ENCODE measurements at regions not wholly inside any gene's neighbourhood (a gene's known extent, or its start where the extent isn't known, plus 50 kb on each side); places are given as distances from the start of the nearest gene placed in this dataset.

GRCh38 chr13:39250440-39250839 is 212.2 kb downstream of the NHLRC3 start:
- no peak overlapping the region for H3K27ac Mint-ChIP-seq
- no peaks in the 10 kb centered on the region for H3K36me3 Mint-ChIP-seq
- H3K4me3 Mint-ChIP-seq = no peak overlapping the region

DNA sequence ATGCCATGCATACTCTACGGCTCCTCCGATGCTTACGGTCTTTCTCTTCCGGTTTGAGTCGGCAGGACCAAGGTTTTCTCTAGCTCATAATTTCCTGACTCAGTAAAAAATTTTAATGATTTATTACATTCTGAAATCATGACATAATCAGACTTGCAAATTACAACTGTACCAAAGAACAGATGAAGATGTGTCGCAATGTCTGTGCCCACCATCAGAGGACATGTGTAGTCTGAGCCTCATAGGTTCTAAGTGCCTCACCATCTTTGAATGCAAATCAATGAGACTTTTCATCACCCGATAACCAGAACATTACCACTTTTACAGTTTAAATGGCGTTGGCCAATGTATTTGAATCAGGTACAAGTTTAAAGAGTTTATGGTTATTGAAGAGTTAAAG is 213.1 kb downstream of the NHLRC3 start:
- H3K4me3 Mint-ChIP-seq = no peak overlapping the region
- no peaks in the 10 kb centered on the region for H3K4me1 Mint-ChIP-seq
- H3K27ac Mint-ChIP-seq = no peak overlapping the region
- H3K36me3 Mint-ChIP-seq = no peaks in the 10 kb centered on the region
- H3K27me3 Mint-ChIP-seq = peaks cover 5% of the 10 kb centered on the region
- no peaks in the 10 kb centered on the region for H3K9me3 Mint-ChIP-seq

More at GRCh38 chr13:39250440-39250839, 212.2 kb downstream of the NHLRC3 start:
- H3K4me1 Mint-ChIP-seq = no peaks in the 10 kb centered on the region
- no peaks in the 10 kb centered on the region for H3K9me3 Mint-ChIP-seq
- H3K27me3 Mint-ChIP-seq = peaks cover 6% of the 10 kb centered on the region

DNA sequence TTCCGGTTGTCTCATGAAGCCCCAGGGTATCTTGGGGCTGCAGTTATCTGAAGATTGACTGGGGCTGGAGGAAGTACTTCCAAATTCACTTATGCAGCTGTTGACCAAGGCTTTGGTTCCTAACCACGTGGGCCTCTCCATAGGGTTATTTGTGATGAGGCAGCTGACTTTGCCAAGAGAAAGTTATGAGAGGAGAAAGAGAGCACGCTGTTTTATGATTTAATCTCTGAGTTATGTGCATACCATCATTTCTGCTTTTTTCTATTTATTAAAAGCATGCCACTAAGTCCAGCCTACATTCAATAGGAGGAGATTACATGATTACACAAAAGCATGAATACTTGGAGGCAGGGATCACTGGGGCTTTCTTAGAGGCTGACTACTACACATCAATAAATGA is 215.5 kb downstream of the NHLRC3 start:
- Mint-ChIP-seq H3K4me3 (no peak overlapping the region), H3K9me3 (no peaks in the 10 kb centered on the region), H3K27ac (no peak overlapping the region), H3K4me1 (no peaks in the 10 kb centered on the region), H3K27me3 (peaks cover 2% of the 10 kb centered on the region), H3K36me3 (no peaks in the 10 kb centered on the region)

GRCh38 chr13:39254601-39255000 is 216.3 kb downstream of the NHLRC3 start:
- Mint-ChIP-seq H3K27ac (no peak overlapping the region), H3K27me3 (peaks cover 2% of the 10 kb centered on the region), H3K9me3 (no peaks in the 10 kb centered on the region), H3K36me3 (no peaks in the 10 kb centered on the region), H3K4me3 (no peak overlapping the region), H3K4me1 (peaks cover 4% of the 10 kb centered on the region)

- Mint-ChIP-seq H3K4me1 (peaks cover 7% of the 10 kb centered on the region), H3K9me3 (no peaks in the 10 kb centered on the region), H3K27ac (no peak overlapping the region), H3K36me3 (no peaks in the 10 kb centered on the region), H3K27me3 (no peaks in the 10 kb centered on the region), H3K4me3 (no peak overlapping the region)
These were observed 219.4 kb downstream of the NHLRC3 start for GRCh38 chr13:39257642-39258041.

GRCh38 chr13:39259371-39260140 is 221.3 kb downstream of the NHLRC3 start:
- H3K36me3 Mint-ChIP-seq = no peaks in the 10 kb centered on the region
- no peaks in the 10 kb centered on the region for H3K9me3 Mint-ChIP-seq
- no peaks in the 10 kb centered on the region for H3K27me3 Mint-ChIP-seq
- H3K4me3 Mint-ChIP-seq = no peak overlapping the region
- peaks cover 7% of the 10 kb centered on the region for H3K4me1 Mint-ChIP-seq
- H3K27ac Mint-ChIP-seq = peak overlapping the region; percentile 3

DNA sequence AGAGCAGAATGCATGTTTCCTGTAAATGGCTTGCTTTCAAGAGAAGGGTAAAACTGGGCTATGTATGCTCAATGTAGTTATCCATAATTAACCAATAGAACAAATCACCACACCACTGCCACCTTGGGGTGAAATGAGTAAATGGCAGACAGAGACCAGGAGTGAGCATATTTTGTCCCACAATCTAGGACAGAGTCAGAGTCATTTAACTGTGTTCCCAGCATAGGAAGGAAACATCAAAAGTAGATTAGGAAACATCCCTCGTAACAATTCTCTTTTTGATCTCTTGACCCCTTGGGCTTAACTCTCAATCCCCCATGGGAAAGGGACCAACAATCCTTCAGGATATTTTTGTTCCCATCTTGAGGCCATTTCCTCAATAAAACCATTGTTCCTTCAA is 224.8 kb downstream of the NHLRC3 start:
- H3K27me3 Mint-ChIP-seq = peaks cover 1% of the 10 kb centered on the region
- H3K4me1 Mint-ChIP-seq = peaks cover 7% of the 10 kb centered on the region
- no peaks in the 10 kb centered on the region for H3K36me3 Mint-ChIP-seq
- no peak overlapping the region for H3K4me3 Mint-ChIP-seq
- no peaks in the 10 kb centered on the region for H3K9me3 Mint-ChIP-seq
- H3K27ac Mint-ChIP-seq = no peak overlapping the region

DNA sequence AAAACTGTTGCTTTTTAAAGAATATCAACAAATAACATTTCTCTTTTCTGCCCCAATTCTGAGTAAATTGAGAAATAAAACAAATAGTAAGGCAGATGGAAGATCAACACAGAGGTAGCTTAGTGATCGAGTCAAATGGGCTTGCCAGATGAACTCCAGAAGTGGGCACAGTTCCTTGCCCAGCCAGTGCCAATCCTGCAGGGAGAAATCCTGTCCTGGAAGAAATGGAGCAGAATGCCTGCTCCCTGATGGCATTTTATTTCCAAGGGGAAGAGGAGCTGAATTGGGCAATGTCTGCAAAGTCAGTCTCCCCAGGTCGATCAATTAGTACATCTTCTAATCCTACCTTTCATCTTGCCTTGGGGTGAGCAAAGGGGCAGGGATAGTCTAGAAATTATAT is 225.3 kb downstream of the NHLRC3 start:
- no peaks in the 10 kb centered on the region for H3K36me3 Mint-ChIP-seq
- peaks cover 2% of the 10 kb centered on the region for H3K27me3 Mint-ChIP-seq
- peaks cover 7% of the 10 kb centered on the region for H3K4me1 Mint-ChIP-seq
- no peak overlapping the region for H3K4me3 Mint-ChIP-seq
- no peak overlapping the region for H3K27ac Mint-ChIP-seq
- H3K9me3 Mint-ChIP-seq = no peaks in the 10 kb centered on the region

DNA sequence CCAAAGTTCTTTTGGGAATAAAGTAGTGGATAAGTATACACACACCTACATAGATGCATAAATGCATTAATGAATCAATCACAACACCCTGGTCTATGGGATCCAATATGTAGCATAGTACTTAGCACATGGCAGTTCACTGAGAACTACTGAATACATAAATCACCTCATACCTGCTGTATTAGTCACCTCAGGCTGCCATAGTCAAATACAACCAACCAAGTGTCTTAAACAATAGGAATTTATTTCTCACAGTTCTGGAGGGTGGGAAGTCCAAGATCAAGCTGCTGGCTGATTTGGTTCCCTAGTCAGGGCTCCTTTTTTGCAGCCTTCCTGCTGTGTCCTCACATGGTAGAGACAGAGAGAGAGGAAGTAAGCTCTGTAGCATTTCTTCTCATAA is 228.2 kb downstream of the NHLRC3 start:
- Mint-ChIP-seq H3K27me3 (peaks cover 9% of the 10 kb centered on the region), H3K36me3 (no peaks in the 10 kb centered on the region), H3K4me3 (no peak overlapping the region), H3K4me1 (no peaks in the 10 kb centered on the region), H3K27ac (no peak overlapping the region), H3K9me3 (no peaks in the 10 kb centered on the region)

DNA sequence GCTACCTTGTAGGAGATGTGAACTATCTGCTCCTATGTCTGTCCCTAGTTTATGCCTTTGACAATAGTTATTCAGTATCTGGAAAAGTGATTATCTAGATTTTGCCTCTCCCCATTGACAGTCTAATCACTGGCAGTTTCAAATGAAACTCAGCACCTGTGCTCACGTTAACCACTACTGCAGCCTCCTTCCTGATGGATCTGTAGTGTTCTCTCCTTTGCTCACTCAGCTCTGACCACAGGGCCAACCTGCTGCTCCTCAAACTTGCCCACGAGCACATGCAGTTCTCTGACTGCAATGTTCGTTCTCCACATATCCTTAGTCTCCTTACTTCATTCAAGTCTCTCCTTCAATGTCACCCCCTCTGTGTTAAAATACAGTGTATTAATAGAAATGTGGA is 230.1 kb downstream of the NHLRC3 start:
- Mint-ChIP-seq H3K4me3 (no peak overlapping the region), H3K27ac (no peak overlapping the region), H3K4me1 (no peaks in the 10 kb centered on the region), H3K27me3 (peaks cover 9% of the 10 kb centered on the region), H3K36me3 (no peaks in the 10 kb centered on the region), H3K9me3 (no peaks in the 10 kb centered on the region)

- H3K27ac Mint-ChIP-seq = no peak overlapping the region
These were observed 230.7 kb downstream of the NHLRC3 start for GRCh38 chr13:39269004-39269403.

GRCh38 chr13:39269411-39269810 is 231.2 kb downstream of the NHLRC3 start:
- Mint-ChIP-seq H3K4me1 (no peaks in the 10 kb centered on the region), H3K9me3 (no peaks in the 10 kb centered on the region), H3K27ac (no peak overlapping the region), H3K27me3 (peaks cover 9% of the 10 kb centered on the region), H3K4me3 (no peak overlapping the region), H3K36me3 (no peaks in the 10 kb centered on the region)

More at GRCh38 chr13:39269004-39269403, 230.7 kb downstream of the NHLRC3 start:
- Mint-ChIP-seq H3K9me3 (no peaks in the 10 kb centered on the region), H3K27me3 (peaks cover 9% of the 10 kb centered on the region), H3K36me3 (no peaks in the 10 kb centered on the region), H3K4me1 (no peaks in the 10 kb centered on the region), H3K4me3 (no peak overlapping the region)

DNA sequence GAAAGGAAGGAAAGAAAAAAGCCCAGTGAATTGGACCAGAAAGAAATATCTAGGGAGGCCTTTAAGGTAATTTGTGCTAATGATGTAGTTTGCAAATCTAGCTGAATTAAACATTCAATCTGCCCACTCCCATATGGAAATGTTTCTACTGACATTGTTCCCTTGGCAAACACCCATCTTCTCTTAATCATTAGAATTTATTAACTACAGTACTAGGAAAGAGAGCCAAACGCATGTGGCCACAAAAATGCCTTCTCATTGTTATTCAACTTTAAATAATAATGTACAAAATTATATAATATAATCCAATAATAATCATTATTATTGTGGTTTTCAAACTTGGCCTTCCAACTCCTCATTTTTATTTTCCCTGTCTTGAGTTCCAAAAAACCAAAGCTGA is 234.7 kb downstream of the NHLRC3 start:
- H3K27me3 Mint-ChIP-seq = peaks cover 14% of the 10 kb centered on the region
- no peaks in the 10 kb centered on the region for H3K36me3 Mint-ChIP-seq
- no peak overlapping the region for H3K4me3 Mint-ChIP-seq
- H3K4me1 Mint-ChIP-seq = no peaks in the 10 kb centered on the region
- H3K9me3 Mint-ChIP-seq = no peaks in the 10 kb centered on the region
- no peak overlapping the region for H3K27ac Mint-ChIP-seq

GRCh38 chr13:39273953-39274738 is 235.9 kb downstream of the NHLRC3 start:
- no peaks in the 10 kb centered on the region for H3K36me3 Mint-ChIP-seq
- H3K27me3 Mint-ChIP-seq = peaks cover 8% of the 10 kb centered on the region
- H3K9me3 Mint-ChIP-seq = no peaks in the 10 kb centered on the region
- H3K4me3 Mint-ChIP-seq = no peak overlapping the region
- H3K4me1 Mint-ChIP-seq = no peaks in the 10 kb centered on the region
- H3K27ac Mint-ChIP-seq = no peak overlapping the region

DNA sequence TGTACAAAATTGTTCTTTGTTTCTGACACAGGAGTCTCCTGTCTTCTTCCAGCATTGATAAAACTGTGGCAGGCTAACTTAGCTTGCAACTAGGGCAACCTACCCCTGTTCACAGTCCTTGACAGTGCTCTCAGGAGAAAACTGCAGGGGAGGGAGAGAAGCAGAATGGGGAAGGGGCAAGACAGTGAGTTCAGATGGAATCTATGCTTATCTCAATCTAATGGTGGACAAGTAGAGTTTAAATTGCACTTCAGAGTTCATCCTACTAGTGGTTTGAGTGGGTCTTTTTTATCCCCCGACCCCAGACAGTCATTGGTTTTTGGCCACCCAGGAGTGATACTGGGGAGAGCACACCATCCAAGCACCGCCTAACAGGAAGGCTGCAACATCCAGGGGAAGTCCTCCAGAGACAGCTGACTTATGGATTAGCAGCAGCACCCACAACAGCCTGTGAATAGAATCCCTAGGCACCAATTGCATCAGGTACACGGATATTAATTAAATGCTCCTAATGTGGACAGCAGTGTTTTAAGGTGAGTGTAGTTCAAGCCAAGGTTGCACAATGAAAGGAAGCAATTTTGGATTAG is 236.6 kb downstream of the NHLRC3 start:
- no peak overlapping the region for H3K4me3 Mint-ChIP-seq
- H3K36me3 Mint-ChIP-seq = no peaks in the 10 kb centered on the region
- H3K4me1 Mint-ChIP-seq = no peaks in the 10 kb centered on the region
- no peak overlapping the region for H3K27ac Mint-ChIP-seq
- H3K9me3 Mint-ChIP-seq = no peaks in the 10 kb centered on the region
- peaks cover 7% of the 10 kb centered on the region for H3K27me3 Mint-ChIP-seq

GRCh38 chr13:39279077-39279476 is 240.8 kb downstream of the NHLRC3 start:
- no peaks in the 10 kb centered on the region for H3K9me3 Mint-ChIP-seq
- H3K27me3 Mint-ChIP-seq = peaks cover 14% of the 10 kb centered on the region
- H3K36me3 Mint-ChIP-seq = no peaks in the 10 kb centered on the region
- H3K4me1 Mint-ChIP-seq = no peaks in the 10 kb centered on the region
- H3K4me3 Mint-ChIP-seq = no peak overlapping the region
- no peak overlapping the region for H3K27ac Mint-ChIP-seq
